IMR-90 (cell line): ENCODE measurements at regions not wholly inside any gene's neighbourhood (a gene's known extent, or its start where the extent isn't known, plus 50 kb on each side); places are given as distances from the start of the nearest gene placed in this dataset.
"Not testable (repeated sequence)": the region's sequence is repeated elsewhere in the genome, so short reads cannot be mapped to it uniquely, and the experiment has no call there.

Source experiments
- ATAC-seq: fragments of 200-7000 bp; cut with Tn5 transposase; 2 replicates; pipeline ENCODE4 v1.9.1; 2020; ENCODE audit warnings: low read depth, mild to moderate bottlenecking, moderate library complexity
- BruUV-seq: library from RNA; stranded (reverse); fragments of 400-500 nt; replicated peaks from 2 replicates; lab custom pipeline; 2021; lab: Mats Ljungman, UMichigan
- CTCF ChIA-PET: fragments of 300-600 bp; formaldehyde crosslinking; extraction: SDS; loops from one replicate; lab custom pipeline; 2021; ENCODE audit warnings: antibody characterized with exemption; lab: Yijun Ruan, JAX
- POLR2A ChIA-PET: fragments of 300-600 bp; sonication (Branson Sonifier 250); formaldehyde crosslinking; loops from one replicate; lab custom pipeline; 2022; ENCODE audit warnings: antibody characterized with exemption; ENCODE audit not compliant: unreplicated experiment; lab: Charles Lee
- DNase-seq: peaks from one replicate; pipeline ENCODE4 v3.0.0; 2013
- H2AFZ ChIP-seq: replicated peaks from 2 replicates; pipeline ENCODE3; 2013; ENCODE audit warnings: low read length, mild to moderate bottlenecking; ENCODE audit not compliant: poor library complexity
- H2AK5ac ChIP-seq: 2 replicates; pipeline ENCODE4 v1.6.1; 2013; ENCODE audit warnings: low read depth, low read length, inconsistent platforms
- H2AK9ac ChIP-seq: replicated peaks from 2 replicates; pipeline ENCODE3; 2013; ENCODE audit warnings: mild to moderate bottlenecking, low read depth, low read length, moderate library complexity; ENCODE audit not compliant: poor library complexity
- H2BK120ac ChIP-seq: 2 replicates; pipeline ENCODE4 v1.6.1; 2013; ENCODE audit warnings: low read depth, low read length, inconsistent platforms
- H2BK15ac ChIP-seq: 3 replicates; pipeline ENCODE4 v1.6.1; 2013; ENCODE audit warnings: low read depth, low read length, inconsistent platforms
- H2BK20ac ChIP-seq: 2 replicates; pipeline ENCODE4 v1.6.1; 2013; ENCODE audit warnings: low read depth, mild to moderate bottlenecking, inconsistent platforms, low read length, moderate library complexity
- H2BK5ac ChIP-seq: 2 replicates; pipeline ENCODE4 v1.6.1; 2013; ENCODE audit warnings: mild to moderate bottlenecking, low read depth, low read length, inconsistent platforms; ENCODE audit not compliant: poor library complexity, severe bottlenecking
- H3K14ac ChIP-seq: replicated peaks from 2 replicates; pipeline ENCODE4 v1.6.1; 2013; ENCODE audit warnings: low read depth, low read length, inconsistent platforms
- H3K18ac ChIP-seq: 2 replicates; pipeline ENCODE4 v1.6.1; 2013; ENCODE audit warnings: low read depth, low read length, control low read depth
- H3K23ac ChIP-seq: 2 replicates; pipeline ENCODE4 v1.6.1; 2013; ENCODE audit warnings: low read depth, low read length, inconsistent platforms
- H3K27ac ChIP-seq: 2 replicates; pipeline ENCODE4 v1.5.1; 2013; ENCODE audit warnings: mild to moderate bottlenecking, control low read depth, low read length; ENCODE audit not compliant: insufficient read depth
- H3K27me3 ChIP-seq: 2 replicates; pipeline ENCODE4 v1.6.1; 2013; ENCODE audit warnings: low read length; ENCODE audit not compliant: control insufficient read depth, insufficient read depth
- H3K36me3 ChIP-seq: 2 replicates; pipeline ENCODE4 v1.6.1; 2013; ENCODE audit warnings: low read length, mixed read lengths; ENCODE audit not compliant: control insufficient read depth, insufficient read depth
- H3K4ac ChIP-seq: 2 replicates; pipeline ENCODE4 v1.6.1; 2013; ENCODE audit warnings: low read depth, low read length, inconsistent platforms
- H3K4me1 ChIP-seq: 2 replicates; pipeline ENCODE4 v1.6.1; 2013; ENCODE audit warnings: low read length, mixed read lengths; ENCODE audit not compliant: control insufficient read depth, insufficient read depth
- H3K4me2 ChIP-seq: 2 replicates; pipeline ENCODE4 v1.6.1; 2013; ENCODE audit warnings: low read depth, mild to moderate bottlenecking, control low read depth, low read length, moderate library complexity
- H3K4me3 ChIP-seq: 2 replicates; pipeline ENCODE4 v1.5.1; 2013; ENCODE audit warnings: low read depth, mild to moderate bottlenecking, control low read depth, low read length, moderate library complexity; ENCODE audit not compliant: insufficient read depth
- H3K56ac ChIP-seq: 2 replicates; pipeline ENCODE4 v1.6.1; 2013; ENCODE audit warnings: low read length, inconsistent platforms; ENCODE audit not compliant: insufficient read depth; ENCODE audit errors: extremely low read depth
- H3K79me1 ChIP-seq, 2 experiments: 2 replicates each; pipeline ENCODE4 v1.6.1; 2013; ENCODE audit warnings: low read length in 2 of 2, inconsistent platforms in 1 of 2, low read depth in 1 of 2
- H3K9ac ChIP-seq: 2 replicates; pipeline ENCODE4 v1.6.1; 2013; ENCODE audit warnings: low read depth, low read length, control low read depth
- H3K9me1 ChIP-seq: 2 replicates; pipeline ENCODE4 v1.6.1; 2013; ENCODE audit warnings: low read length, inconsistent platforms; ENCODE audit not compliant: insufficient read depth
- H3K9me3 ChIP-seq: 2 replicates; pipeline ENCODE4 v1.6.1; 2013; ENCODE audit warnings: low read length; ENCODE audit not compliant: control insufficient read depth, insufficient read depth
- H4K20me1 ChIP-seq: 2 replicates; pipeline ENCODE4 v1.6.1; 2013; ENCODE audit warnings: low read length, inconsistent platforms; ENCODE audit not compliant: insufficient read depth
- H4K5ac ChIP-seq: 2 replicates; pipeline ENCODE4 v1.6.1; 2013; ENCODE audit warnings: mild to moderate bottlenecking, low read depth, low read length, control low read depth
- H4K8ac ChIP-seq, 2 experiments: 2 replicates each; pipeline ENCODE4 v1.6.1; 2013; ENCODE audit warnings: low read depth in 2 of 2, low read length in 2 of 2, control low read depth in 1 of 2, inconsistent platforms in 1 of 2
- H4K91ac ChIP-seq: 2 replicates; pipeline ENCODE4 v1.6.1; 2013; ENCODE audit warnings: low read depth, low read length, inconsistent platforms; ENCODE audit not compliant: insufficient read depth
- WGBS, 2 experiments: methylation state at CpG; one replicate each; pipeline versions ENCODE4 v1.1.5 to v1.1.7; 2013; ENCODE audit warnings: missing lambda C conversion rate in 2 of 2; ENCODE audit not compliant: insufficient read length in 1 of 2; ENCODE audit errors: extremely low coverage in 2 of 2; 5-methylcytosine and 5-hydroxymethylcytosine counted together
- dilution Hi-C: fragments of 300-500 bp; cut with HindIII; formaldehyde crosslinking; loops from one replicate; pipeline ENCODE4 v1.14.3; 2018; ENCODE audit warnings: low sequenced_read_pairs; ENCODE audit not compliant: unreplicated experiment
- in situ Hi-C: fragments of 300-500 bp; cut with MboI; formaldehyde crosslinking; loops from 3 replicates; pipeline ENCODE4 v1.14.3; 2019; ENCODE audit warnings: low sequenced_read_pairs, inconsistent platforms, mixed read lengths
- intact Hi-C: fragments of 100-400 bp; cut with micrococcal nuclease; formaldehyde crosslinking; loops from 2 replicates; pipeline ENCODE4 v1.10.0; 2022

GRCh38 chr1:81245084-81245715, 555.5 kb upstream of the ADGRL2 start:
- 88% methylated on average over 4 of the region's 6 CpGs; no CpG with 5 or more reads in 1 of the 2 experiments for WGBS, 2 experiments
- H3K79me1 ChIP-seq, BruUV-seq, in situ Hi-C loops, H3K27ac ChIP-seq, H3K9me1 ChIP-seq, H3K4me1 ChIP-seq, H3K9ac ChIP-seq, H3K27me3 ChIP-seq, H2BK15ac ChIP-seq, H4K5ac ChIP-seq, H3K56ac ChIP-seq, H4K91ac ChIP-seq, dilution Hi-C loops, H2AFZ ChIP-seq, H3K18ac ChIP-seq, H2BK20ac ChIP-seq, H3K4me2 ChIP-seq, H2BK5ac ChIP-seq, H3K4me3 ChIP-seq, ATAC-seq, DNase-seq, H3K23ac ChIP-seq, H2BK120ac ChIP-seq, H4K20me1 ChIP-seq, H2AK5ac ChIP-seq, CTCF ChIA-PET, H3K36me3 ChIP-seq, H3K9me3 ChIP-seq, H3K14ac ChIP-seq, H2AK9ac ChIP-seq, intact Hi-C loops, POLR2A ChIA-PET, H3K4ac ChIP-seq, H4K8ac ChIP-seq: not testable (repeated sequence)

- H3K27me3 ChIP-seq, H4K91ac ChIP-seq, H2BK5ac ChIP-seq, ATAC-seq, dilution Hi-C loops, H3K18ac ChIP-seq, H3K23ac ChIP-seq, H3K14ac ChIP-seq, H3K4me3 ChIP-seq, H3K56ac ChIP-seq, H3K4me2 ChIP-seq, H2BK20ac ChIP-seq, H3K79me1 ChIP-seq, H2BK15ac ChIP-seq, CTCF ChIA-PET, DNase-seq, H3K27ac ChIP-seq, H3K4me1 ChIP-seq, H2BK120ac ChIP-seq, H2AK9ac ChIP-seq, H2AK5ac ChIP-seq, H3K9ac ChIP-seq, H3K9me3 ChIP-seq, H3K9me1 ChIP-seq, intact Hi-C loops, BruUV-seq, H4K20me1 ChIP-seq, POLR2A ChIA-PET, in situ Hi-C loops, H4K5ac ChIP-seq, H3K36me3 ChIP-seq, H4K8ac ChIP-seq, H2AFZ ChIP-seq, H3K4ac ChIP-seq: not testable (repeated sequence)
- WGBS, 2 experiments = no CpG with 5 or more reads among the region's 3 CpGs
Measured at GRCh38 chr1:81244612-81245011, 556.1 kb upstream of the ADGRL2 start.
